DMS 273 treated with DMSO at 0.1 percent for 48 hours (cell line): ENCODE measurements at regions not wholly inside any gene's neighbourhood (a gene's known extent, or its start where the extent isn't known, plus 50 kb on each side); places are given as distances from the start of the nearest gene placed in this dataset.
A peak's percentile ranks its signal among the peaks of the same experiment; 100 is the strongest.
"Not testable (repeated sequence)": the region's sequence is repeated elsewhere in the genome, so short reads cannot be mapped to it uniquely, and the experiment has no call there.

ENCODE experiments used
- DNase-seq: peaks from one replicate; lab custom pipeline; 2025; lab: John Stamatoyannopoulos, UW

DNA sequence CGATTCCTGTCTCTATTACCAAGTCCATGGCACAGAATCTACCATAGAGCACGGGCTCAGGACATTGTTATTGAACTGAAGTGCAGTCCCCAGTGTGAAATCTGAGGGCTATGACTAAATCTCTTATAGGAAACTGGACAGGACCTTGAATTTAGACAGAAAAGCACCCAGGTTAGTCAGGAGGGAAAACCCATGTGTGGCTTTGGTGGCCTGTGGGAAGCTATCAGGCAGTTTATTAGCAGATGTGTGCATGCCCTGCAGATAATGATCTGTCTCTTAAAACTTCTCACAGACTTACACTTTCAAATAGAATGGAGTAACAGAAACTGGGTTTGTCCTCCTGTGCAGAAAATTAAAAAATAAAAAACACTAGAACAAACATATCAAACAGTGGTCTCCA is 610.0 kb upstream of the RAB6C start:
- DNase-seq, result no peak

GRCh38 chr2:129374452-129374851 is 605.0 kb upstream of the RAB6C start:
- DNase-seq, result no peak

GRCh38 chr2:129375632-129376425 is 603.6 kb upstream of the RAB6C start:
- DNase-seq, result no peak

DNA sequence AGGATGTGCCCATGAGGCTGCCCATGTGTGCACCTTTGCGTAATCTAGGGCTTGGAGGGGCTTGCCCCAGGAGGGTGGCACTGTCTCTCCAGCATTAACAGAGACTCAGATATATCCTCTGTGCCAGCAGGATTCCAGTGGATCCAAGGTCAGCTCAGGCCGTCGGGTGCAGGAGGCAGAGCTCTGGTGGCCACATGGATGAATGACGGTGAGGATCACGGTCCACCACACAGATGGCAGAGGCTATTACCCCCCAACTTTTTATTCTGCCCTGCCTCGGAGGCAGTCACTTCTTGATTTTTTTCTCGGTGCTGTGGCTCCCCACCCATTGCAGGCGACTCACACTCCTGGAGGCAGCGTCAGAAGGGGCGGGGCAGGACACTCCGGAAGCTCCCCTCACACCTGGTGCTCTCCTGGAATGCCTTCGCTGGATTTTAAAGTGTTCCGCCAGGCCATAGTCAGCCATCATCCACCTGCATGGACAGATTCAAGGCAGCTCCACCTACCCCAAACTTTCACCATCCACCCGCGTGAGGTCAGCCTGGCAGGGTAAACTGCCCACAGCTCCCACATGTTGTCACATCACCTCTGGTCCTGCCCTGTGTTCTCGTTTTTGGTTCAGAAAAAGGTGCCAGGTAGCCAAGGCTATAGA is 602.9 kb upstream of the RAB6C start:
- DNase-seq, result no peak

- DNase-seq, result no peak
Measured at GRCh38 chr2:129377078-129377469, 602.4 kb upstream of the RAB6C start.

- DNase-seq, result no peak
Measured at GRCh38 chr2:129378186-129378585, 601.3 kb upstream of the RAB6C start.

GRCh38 chr2:129379411-129379810 is 600.1 kb upstream of the RAB6C start:
- DNase-seq, result no peak

GRCh38 chr2:129381789-129382188 is 597.7 kb upstream of the RAB6C start:
- DNase-seq, result no peak

GRCh38 chr2:129388870-129389269 is 590.6 kb upstream of the RAB6C start:
- no peak for DNase-seq

DNA sequence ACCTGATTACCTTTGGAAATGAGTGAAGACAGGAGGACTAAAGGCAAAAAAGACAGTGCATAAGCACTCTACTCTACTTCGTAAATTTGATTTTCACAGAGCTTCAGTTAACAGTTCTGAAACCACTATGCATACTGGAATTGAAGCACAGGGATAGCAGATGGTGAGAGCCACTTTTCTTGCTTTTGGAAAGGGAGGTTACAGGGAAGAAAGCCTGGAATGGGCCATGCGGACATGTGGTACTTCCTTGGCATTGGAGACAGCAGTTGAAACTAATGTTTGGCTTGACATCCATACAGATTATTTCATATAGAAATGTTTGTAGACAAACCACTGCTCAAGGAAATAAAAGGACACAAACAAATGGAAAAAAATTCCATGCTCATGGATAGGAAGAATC is 585.6 kb upstream of the RAB6C start:
- no peak for DNase-seq

DNA sequence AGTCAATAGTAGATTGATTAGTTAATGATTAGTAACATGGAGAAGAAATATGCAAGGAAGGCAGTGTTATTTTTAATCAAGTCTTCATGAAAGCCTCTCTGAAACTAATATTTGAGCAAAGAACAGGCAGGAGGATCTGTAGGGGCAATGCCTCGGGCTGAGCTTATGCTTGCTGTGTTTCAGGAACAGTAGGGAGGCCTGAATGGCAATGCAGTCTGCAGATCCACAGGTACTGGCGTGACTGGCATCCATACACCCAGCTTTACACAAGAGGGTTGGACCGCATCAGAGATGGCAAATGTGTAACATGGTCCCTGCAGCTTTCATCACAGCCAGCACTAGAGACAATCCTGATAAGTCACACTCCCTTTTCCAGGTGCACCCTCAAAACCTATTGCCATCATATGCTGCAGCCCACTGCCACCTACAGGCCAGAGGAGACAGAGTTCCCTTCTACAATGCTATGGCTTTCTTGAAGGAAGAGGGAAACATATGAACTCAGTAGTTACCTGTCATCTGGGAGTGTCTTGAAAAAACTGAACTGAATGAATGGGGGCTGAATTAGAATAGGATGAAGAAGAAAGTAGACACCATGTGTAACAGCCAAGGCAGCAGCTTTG is 582.4 kb upstream of the RAB6C start:
- peak; percentile 9 for DNase-seq

- no peak for DNase-seq
Measured at GRCh38 chr2:129400826-129401225, 578.6 kb upstream of the RAB6C start.

GRCh38 chr2:129402076-129402475 is 577.4 kb upstream of the RAB6C start:
- DNase-seq, result no peak

GRCh38 chr2:129404000-129404685 is 575.3 kb upstream of the RAB6C start:
- DNase-seq, result no peak

DNA sequence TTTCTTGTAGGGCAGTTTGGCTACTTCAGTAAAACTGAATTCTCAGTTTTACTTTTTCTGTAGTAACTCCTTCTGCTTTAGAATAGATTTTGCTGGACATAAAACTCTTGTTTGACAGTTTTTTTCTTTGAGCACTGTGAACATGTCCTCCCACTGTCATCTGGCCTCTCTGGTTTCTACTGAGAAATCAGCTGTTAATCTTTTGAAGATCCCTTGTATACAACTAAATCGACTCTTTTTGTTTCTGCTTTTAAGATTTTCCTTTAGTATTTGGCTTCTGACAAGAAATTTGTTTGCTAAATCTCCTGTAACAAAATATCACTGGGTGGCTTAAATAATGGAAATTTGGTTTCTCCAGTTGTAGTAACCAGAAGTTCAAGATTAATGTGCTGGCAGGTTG is 570.9 kb upstream of the RAB6C start:
- no peak for DNase-seq

- DNase-seq, result not testable (repeated sequence)
Measured at GRCh38 chr2:129417041-129417440, 562.4 kb upstream of the RAB6C start.

GRCh38 chr2:129422028-129422427 is 557.4 kb upstream of the RAB6C start:
- no peak for DNase-seq

- DNase-seq, result no peak
Measured at GRCh38 chr2:129428086-129428660, 551.3 kb upstream of the RAB6C start.

GRCh38 chr2:129430911-129431310 is 548.6 kb upstream of the RAB6C start:
- no peak for DNase-seq

GRCh38 chr2:129431881-129432280 is 547.6 kb upstream of the RAB6C start:
- DNase-seq, result no peak

DNA sequence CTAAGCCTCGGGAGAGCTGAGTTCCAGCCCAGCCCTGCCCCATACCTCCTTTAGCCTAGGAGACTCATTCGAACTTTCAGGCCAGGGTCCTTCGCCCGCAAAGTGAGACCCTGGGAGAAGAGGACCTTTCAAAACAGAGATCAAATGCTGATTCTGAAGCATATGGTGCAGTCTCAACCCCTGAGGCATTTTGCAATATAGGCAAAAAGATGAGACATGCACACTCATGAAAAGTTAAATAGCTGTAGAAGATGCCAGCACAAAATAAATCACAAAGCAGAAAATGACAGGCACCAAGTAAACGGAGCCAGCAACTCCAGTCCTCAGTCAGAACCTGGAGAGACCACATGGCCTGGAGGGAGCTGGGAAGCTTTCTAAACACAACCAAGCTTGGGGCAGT is 542.7 kb upstream of the RAB6C start:
- no peak for DNase-seq

GRCh38 chr2:129437725-129438124 is 541.7 kb upstream of the RAB6C start:
- DNase-seq, result no peak
